ENCODE measurements at regions not wholly inside any gene's neighbourhood (a gene's known extent, or its start where the extent isn't known, plus 50 kb on each side); places are given as distances from the start of the nearest gene placed in this dataset.

GRCh38 chr7:12074889-12075288, 136.2 kb upstream of the TMEM106B start:
- H3K4me1 Mint-ChIP-seq = no peaks in the 10 kb centered on the region
- no peak overlapping the region for H3K4me3 Mint-ChIP-seq
- H3K36me3 Mint-ChIP-seq (ENCODE audit: low read depth) = no peaks in the 10 kb centered on the region
- no peak for DNase-seq (ENCODE audit: low read depth, low spot score)
- no peak overlapping the region for H3K27ac Mint-ChIP-seq (ENCODE audit: unreplicated experiment)
- no peaks in the 10 kb centered on the region for H3K27me3 Mint-ChIP-seq (ENCODE audit: low read depth)
- no peak for TF ChIP-seq CTCF (conservative IDR thresholded peaks at IDR 0.05)
- peaks cover 14% of the 10 kb centered on the region for H3K9me3 Mint-ChIP-seq

- H3K27me3 Mint-ChIP-seq (ENCODE audit: low read depth) = no peaks in the 10 kb centered on the region
- TF ChIP-seq CTCF (conservative IDR thresholded peaks at IDR 0.05) = no peak
- H3K4me3 Mint-ChIP-seq = no peak overlapping the region
- no peaks in the 10 kb centered on the region for H3K4me1 Mint-ChIP-seq
- H3K36me3 Mint-ChIP-seq (ENCODE audit: low read depth) = no peaks in the 10 kb centered on the region
- no peak for DNase-seq (ENCODE audit: low read depth, low spot score)
- no peak overlapping the region for H3K27ac Mint-ChIP-seq (ENCODE audit: unreplicated experiment)
- peaks cover 9% of the 10 kb centered on the region for H3K9me3 Mint-ChIP-seq
Measured at GRCh38 chr7:12080006-12080405, 131.1 kb upstream of the TMEM106B start.

- Mint-ChIP-seq H3K4me3 (no peak overlapping the region), H3K27me3 (ENCODE audit: low read depth) (no peaks in the 10 kb centered on the region), H3K36me3 (ENCODE audit: low read depth) (no peaks in the 10 kb centered on the region), H3K27ac (ENCODE audit: unreplicated experiment) (no peak overlapping the region), H3K4me1 (no peaks in the 10 kb centered on the region), H3K9me3 (peaks cover 2% of the 10 kb centered on the region)
- no peak for DNase-seq (ENCODE audit: low read depth, low spot score)
- no peak for TF ChIP-seq CTCF (conservative IDR thresholded peaks at IDR 0.05)
Measured at GRCh38 chr7:12085516-12085915, 125.6 kb upstream of the TMEM106B start.

- no peak for DNase-seq (ENCODE audit: low read depth, low spot score)
- H3K27me3 Mint-ChIP-seq (ENCODE audit: low read depth) = no peaks in the 10 kb centered on the region
- no peaks in the 10 kb centered on the region for H3K4me1 Mint-ChIP-seq
- TF ChIP-seq CTCF (conservative IDR thresholded peaks at IDR 0.05) = no peak
- no peaks in the 10 kb centered on the region for H3K36me3 Mint-ChIP-seq (ENCODE audit: low read depth)
- H3K27ac Mint-ChIP-seq (ENCODE audit: unreplicated experiment) = peak overlapping the region; percentile 50
- H3K4me3 Mint-ChIP-seq = no peak overlapping the region
- H3K9me3 Mint-ChIP-seq = peaks cover 2% of the 10 kb centered on the region
Measured at GRCh38 chr7:12089951-12090756, 120.9 kb upstream of the TMEM106B start.

GRCh38 chr7:12090757-12091221, 120.3 kb upstream of the TMEM106B start:
- no peaks in the 10 kb centered on the region for H3K4me1 Mint-ChIP-seq

More at GRCh38 chr7:12090757-12091221, 120.3 kb upstream of the TMEM106B start:
- no peaks in the 10 kb centered on the region for H3K27me3 Mint-ChIP-seq (ENCODE audit: low read depth)
- no peak overlapping the region for H3K4me3 Mint-ChIP-seq
- peak overlapping the region; percentile 50 for H3K27ac Mint-ChIP-seq (ENCODE audit: unreplicated experiment)
- H3K9me3 Mint-ChIP-seq = peaks cover 2% of the 10 kb centered on the region
- no peaks in the 10 kb centered on the region for H3K36me3 Mint-ChIP-seq (ENCODE audit: low read depth)
- DNase-seq (ENCODE audit: low read depth, low spot score) = no peak
- TF ChIP-seq CTCF (conservative IDR thresholded peaks at IDR 0.05) = no peak

Data from neural crest cell (in vitro differentiated cells).